GM19438 (cell line): ENCODE measurements at regions not wholly inside any gene's neighbourhood (a gene's known extent, or its start where the extent isn't known, plus 50 kb on each side); places are given as distances from the start of the nearest gene placed in this dataset.
"Not testable (repeated sequence)": the region's sequence is repeated elsewhere in the genome, so short reads cannot be mapped to it uniquely, and the experiment has no call there.

Source experiments
- ATAC-seq: cut with Tn5 transposase; IDR thresholded peaks from one replicate; pipeline ENCODE4 v1.9.1; 2021; ENCODE audit warnings: low read depth; ENCODE audit not compliant: unreplicated experiment

- ATAC-seq = no peak
These were observed 166.7 kb downstream of the ZNF621 start for GRCh38 chr3:40691452-40691861.

GRCh38 chr3:40695848-40696247, 171.1 kb downstream of the ZNF621 start:
- ATAC-seq = no peak

GRCh38 chr3:40698611-40699010, 173.9 kb downstream of the ZNF621 start:
- ATAC-seq = not testable (repeated sequence)

- no peak for ATAC-seq
These were observed 176.3 kb downstream of the ZNF621 start for GRCh38 chr3:40701016-40701588.

- no peak for ATAC-seq
These were observed 179.5 kb downstream of the ZNF621 start for GRCh38 chr3:40704224-40704623.

- ATAC-seq = no peak
These were observed 180.9 kb downstream of the ZNF621 start for GRCh38 chr3:40705663-40706062.

- ATAC-seq = no peak
These were observed 188.5 kb downstream of the ZNF621 start for GRCh38 chr3:40713306-40713705.

- no peak for ATAC-seq
These were observed 189.0 kb downstream of the ZNF621 start for GRCh38 chr3:40713795-40714194.

GRCh38 chr3:40714771-40715345, 190.1 kb downstream of the ZNF621 start:
- ATAC-seq = no peak

GRCh38 chr3:40715551-40715950, 190.8 kb downstream of the ZNF621 start:
- ATAC-seq = no peak

- ATAC-seq = no peak
These were observed 192.7 kb downstream of the ZNF621 start for GRCh38 chr3:40717471-40717870.

GRCh38 chr3:40718209-40718608, 193.4 kb downstream of the ZNF621 start:
- ATAC-seq = peak; percentile 10

- peak; percentile 85 for ATAC-seq
These were observed 193.9 kb downstream of the ZNF621 start for GRCh38 chr3:40718681-40719080.

GRCh38 chr3:40719660-40720287, 195.0 kb downstream of the ZNF621 start:
- ATAC-seq = no peak

- ATAC-seq = no peak
These were observed 195.6 kb downstream of the ZNF621 start for GRCh38 chr3:40720341-40720740.

- no peak for ATAC-seq
These were observed 196.1 kb downstream of the ZNF621 start for GRCh38 chr3:40720863-40721262.

- ATAC-seq = no peak
These were observed 198.4 kb downstream of the ZNF621 start for GRCh38 chr3:40723083-40723660.

- ATAC-seq = no peak
These were observed 200.3 kb downstream of the ZNF621 start for GRCh38 chr3:40725031-40725430.

- ATAC-seq = no peak
These were observed 206.7 kb downstream of the ZNF621 start for GRCh38 chr3:40731445-40731844.

GRCh38 chr3:40736943-40737342, 212.2 kb downstream of the ZNF621 start:
- no peak for ATAC-seq

- ATAC-seq = no peak
These were observed 212.6 kb downstream of the ZNF621 start for GRCh38 chr3:40737343-40737742.

- ATAC-seq = no peak
These were observed 215.2 kb downstream of the ZNF621 start for GRCh38 chr3:40739971-40740370.
